LHCN-M2 (cell line): ENCODE measurements at regions not wholly inside any gene's neighbourhood (a gene's known extent, or its start where the extent isn't known, plus 50 kb on each side); places are given as distances from the start of the nearest gene placed in this dataset.

Source experiments
- DNase-seq: peaks from one replicate; pipeline ENCODE4 v3.0.0-alpha.2; 2012; ENCODE audit warnings: low read depth

DNA sequence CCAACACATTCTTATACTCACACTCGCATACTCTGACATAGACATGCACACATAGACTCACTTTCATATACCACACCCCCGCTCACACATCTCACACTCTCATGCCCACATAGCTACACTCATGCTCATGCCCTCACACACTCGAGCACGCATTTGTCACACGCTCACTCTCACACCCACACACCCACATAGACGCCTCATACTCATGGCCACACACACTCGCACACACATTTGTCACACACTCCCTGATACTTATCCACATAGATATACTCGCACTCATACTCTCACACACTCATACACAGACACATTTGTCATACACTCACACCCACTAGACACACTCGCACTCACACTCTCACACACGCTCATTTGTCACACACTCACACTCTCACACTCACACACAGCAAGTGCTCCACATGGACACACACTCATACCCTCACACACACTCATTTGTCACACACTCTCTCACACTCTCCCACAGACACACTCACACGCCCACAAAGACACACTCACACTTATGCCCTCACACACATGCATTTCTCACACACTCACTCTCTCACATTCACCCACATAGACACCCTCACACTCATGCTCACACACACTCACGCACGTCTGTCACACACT, 50.9 kb downstream of the TNP1 start:
- no peak for DNase-seq

DNA sequence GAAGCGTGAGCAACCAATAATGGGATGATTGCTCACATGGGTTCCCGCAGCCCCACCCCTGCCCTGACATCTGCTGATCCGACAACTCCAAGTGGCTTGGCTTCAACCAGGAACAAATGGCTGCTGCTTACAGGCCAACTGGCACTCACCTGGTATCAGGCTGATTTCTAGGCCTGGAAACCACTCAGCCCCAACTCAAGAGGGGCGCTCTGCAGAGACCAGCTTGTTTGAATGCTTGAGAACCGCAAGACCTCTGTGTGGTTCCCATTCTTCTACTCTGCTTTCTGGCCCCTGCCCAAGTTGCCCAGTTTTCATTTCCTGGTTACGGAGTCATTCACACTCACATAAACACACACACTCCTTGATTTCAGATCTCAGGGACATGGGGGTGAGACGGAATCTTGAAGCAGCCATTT, 52.0 kb downstream of the TNP1 start:
- no peak for DNase-seq

DNA sequence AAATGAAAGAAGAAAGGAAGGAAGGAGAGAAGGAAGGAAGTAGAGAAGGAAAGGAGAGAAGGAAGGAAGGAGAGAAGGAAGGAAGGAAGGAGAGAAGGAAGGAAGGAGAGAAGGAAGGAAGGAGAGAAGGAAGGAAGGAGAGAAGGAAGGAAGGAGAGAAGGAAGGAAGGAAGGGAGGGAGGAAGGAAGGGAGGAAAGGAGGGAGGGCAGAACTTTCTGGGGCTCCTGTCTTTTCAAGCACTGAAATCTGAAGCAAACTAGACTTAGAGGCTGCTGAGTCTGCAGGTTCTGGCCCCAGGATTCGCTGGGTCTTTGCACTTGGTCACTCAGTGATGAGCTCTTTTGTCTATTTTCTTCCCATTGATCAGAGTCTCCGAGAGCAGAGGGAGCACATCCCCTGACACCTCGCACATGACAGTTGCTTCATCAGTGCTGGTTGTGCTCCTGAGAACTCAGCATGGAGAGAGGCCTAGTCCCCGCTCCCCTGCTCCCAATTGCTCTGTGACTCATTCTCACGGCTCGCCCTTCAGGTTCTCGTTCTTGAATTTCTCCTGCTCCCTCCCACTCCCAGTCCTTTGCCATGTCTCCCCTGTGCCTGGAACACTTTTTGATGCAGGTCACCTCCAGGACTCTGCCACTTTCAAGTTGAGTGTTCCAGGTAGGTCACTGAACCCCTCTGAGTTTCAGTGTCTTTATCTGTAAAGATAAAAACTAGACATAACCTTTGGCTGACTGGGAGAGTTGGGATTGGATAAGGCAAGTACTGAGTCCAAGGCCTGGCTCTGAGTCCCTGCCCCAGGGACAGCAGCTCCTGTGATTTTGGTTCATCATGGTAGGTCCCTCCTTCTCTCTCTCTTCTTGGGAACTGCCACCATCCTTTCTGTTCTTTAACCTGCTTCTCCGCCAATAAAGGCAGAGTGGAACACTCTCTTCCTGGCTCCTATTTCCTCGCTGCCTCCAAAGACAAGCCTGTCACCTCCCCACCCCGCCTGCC, 55.2 kb downstream of the TNP1 start:
- DNase-seq = no peak

DNA sequence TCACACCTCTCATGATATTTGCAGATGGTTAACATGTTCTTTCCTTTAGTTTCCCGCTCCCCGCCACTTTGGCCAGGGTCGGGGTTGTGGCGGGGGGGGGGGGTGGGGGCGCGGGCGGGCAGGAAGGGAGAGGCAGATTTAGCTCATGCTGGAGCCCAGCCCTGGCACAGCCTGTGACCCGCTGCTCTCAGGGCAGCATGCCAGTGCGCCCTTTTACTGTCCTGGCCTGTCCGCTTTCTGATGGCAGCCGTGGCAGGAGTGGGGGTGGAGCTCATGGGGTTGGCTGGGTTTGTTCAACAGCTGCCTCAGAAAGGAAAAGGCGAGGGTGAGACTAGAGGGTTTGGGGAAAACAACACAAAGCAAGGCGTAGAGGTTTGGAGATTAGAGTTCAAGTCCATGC, 56.1 kb downstream of the TNP1 start:
- DNase-seq = no peak

DNA sequence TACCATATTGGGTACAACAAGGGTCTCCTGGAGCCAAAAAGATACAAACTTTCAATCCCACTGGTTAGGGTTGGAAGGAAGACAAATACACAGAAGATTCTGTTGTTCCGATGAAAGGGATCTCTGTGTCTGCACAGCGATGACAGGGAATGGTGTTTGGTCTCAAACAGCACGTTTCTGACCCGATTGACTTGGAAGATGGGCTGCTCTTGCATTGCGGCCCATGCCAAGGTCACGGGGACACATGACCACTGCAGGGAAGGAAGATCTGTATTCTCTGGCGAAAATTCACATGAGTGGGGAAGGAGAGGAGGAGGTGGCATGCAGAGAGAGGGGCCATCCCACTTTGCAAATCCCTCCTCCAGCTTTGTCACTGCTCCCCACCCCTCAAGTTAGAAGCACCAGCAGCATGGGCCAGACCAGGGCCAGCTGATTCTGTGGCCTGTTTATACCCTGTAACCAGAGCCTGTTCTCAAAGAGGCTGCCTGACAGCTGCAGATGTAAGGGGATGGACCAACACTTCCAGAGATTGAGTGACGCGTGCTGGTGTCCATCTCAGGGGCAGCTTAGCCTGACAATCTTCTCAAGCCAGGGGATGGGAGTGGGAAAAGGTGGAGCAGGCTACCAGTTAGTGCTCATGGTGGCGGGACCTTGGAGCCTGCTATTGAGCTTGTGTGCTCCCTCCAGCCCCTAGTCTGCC, 57.2 kb downstream of the TNP1 start:
- peak; percentile 45 for DNase-seq

DNA sequence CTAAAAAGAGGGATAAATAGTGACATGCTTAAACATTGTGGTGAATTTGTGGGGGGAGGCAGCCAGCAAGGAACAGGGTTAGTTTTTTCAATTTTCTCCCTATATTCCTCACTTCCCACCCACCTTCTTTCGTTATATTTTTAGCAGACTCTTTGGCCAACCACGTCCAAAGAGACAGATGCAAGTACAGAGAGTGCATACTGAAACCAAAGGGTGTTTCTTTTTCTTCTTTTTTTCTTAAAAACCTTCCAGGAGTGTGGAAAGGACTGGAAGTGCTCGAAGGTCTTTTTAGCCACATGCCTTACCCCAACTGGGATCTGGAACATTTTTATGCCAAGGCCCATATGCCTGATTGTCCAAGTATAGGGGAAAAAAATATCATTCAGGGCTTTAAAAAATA, 59.0 kb downstream of the TNP1 start:
- DNase-seq = no peak

DNA sequence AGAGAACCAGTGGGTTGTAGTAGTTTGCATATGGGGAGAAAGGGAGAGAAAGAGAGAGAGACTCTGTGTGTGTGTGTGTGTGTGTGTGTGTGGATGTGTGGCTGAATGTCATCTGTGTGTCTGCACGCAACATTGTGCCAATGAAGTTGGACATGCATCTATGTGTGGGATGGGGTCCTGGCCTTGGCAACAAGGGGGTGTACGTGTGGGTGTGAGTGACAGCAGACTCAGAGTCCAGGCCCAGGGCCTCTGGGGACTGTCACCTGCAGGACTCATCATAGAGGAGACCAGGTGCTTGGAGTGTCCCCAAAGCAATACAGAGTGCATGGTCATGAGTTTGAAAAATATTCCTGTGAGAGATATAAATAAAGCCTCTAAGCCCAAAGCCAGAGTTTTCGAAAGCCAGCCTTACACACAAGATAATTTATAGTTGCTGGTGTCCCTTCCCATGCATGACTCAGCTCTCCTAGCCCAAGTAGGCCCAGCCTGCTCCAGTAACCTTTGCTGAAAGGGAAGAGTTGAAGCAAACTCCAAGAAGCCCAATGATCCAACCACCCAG, 59.9 kb downstream of the TNP1 start:
- DNase-seq = peak; percentile 18

DNA sequence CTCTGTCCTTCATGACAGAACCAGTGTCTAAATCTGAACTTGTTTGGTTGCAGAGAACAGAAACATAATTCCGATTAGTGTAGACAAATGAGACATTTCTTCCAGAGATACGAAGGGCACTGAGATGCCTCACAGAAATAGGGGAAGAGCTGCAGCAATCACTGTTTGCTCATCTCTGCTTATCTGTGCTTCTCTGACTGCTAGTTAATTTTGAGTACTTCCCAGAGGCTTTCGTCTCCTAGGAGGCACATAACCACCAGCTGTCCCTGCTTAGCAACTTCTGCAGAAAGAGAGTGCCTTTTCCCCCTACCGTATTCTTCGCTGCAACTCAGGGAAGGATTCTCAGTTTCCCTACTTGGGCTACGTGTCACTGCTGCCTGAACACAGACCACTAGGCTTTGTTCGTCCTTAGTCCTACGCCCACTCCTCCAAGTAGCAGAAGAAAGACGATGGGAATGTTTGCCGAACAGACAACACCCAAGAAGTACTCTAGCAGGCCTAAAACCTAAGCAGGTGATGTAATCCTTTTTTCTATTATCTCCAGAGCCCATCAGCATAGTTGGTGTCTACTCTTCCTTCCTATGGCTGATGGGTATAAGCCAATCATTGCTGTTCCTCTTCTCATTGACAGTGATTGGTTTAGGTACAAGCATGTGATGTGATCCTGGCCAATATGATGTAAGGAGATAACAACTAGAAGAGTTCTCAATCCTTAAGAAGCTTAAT, 63.6 kb downstream of the TNP1 start:
- no peak for DNase-seq

DNA sequence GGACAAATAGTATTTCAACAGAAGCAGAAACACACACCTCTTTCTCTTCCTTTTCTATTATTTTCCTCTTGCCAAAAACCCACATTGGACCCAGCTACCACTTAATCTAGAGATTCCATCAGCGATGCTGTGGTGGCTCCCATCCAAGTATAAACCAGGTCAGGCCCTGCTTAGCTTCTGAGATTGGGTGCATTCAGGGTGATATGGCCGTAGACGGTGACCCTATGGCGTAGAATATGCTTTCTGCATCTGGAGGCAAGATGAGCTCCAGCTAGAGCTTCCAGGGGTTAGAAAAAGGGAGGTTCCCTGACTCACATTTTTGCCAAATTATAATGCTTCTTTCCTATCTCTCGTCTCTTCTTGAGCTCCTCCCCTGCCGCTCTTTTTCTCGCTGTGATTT, 66.5 kb downstream of the TNP1 start:
- no peak for DNase-seq

DNA sequence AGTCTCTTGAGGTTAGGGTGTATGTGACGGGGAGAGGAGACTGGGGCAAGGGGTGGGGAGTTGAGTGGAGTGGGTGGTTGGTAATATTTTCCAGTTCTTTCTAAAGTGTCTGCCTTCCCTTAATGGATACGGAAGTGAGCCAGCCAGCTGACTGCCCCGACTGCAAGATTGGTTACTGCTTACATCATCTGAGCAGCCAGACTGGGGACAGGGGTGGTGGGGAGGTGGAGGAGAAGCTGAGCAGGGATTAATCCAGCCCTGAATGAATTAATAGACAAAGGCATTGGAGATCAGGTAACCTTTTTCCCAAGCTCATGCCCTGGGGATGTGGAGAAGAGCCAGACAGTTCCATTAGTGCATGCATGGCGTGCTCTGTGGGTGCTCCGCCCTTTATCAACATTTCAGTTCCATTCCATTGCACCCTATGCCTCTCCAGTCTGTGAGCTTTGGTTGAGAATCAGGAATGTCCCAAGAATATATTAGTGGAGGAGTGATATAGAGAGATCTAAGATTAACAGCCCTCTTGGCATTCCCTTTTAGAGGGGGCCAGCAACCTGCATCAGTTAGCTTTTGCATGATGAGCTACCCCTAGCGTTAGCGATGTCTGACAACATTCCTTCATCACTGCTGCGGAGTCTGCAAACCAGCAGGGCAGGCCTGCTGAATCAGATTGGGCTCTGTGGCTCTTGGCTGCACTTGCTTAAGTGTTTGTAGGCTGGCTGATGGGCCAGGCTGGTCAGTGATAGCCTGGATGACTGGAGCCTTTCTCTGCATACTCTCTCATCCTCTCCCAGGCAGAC, 67.4 kb downstream of the TNP1 start:
- no peak for DNase-seq

DNA sequence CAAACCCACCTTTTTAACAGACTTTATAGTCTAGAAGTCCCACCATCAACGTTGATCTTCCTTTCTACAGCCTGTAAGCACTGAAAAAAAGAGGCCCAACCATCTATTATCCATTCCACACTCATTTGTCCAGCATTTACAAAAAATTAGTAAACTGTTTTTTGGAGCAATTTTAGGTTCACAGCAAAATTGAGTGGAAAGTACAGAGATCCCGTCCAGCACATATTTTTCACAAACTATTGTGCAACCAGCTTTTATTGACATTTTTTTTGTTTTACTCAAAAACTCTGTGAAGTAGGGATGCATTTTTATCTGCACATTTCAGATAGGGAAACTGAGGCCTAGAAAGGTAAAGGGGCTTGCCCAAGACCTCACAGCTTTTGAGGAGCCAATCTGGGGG, 68.6 kb downstream of the TNP1 start:
- no peak for DNase-seq

DNA sequence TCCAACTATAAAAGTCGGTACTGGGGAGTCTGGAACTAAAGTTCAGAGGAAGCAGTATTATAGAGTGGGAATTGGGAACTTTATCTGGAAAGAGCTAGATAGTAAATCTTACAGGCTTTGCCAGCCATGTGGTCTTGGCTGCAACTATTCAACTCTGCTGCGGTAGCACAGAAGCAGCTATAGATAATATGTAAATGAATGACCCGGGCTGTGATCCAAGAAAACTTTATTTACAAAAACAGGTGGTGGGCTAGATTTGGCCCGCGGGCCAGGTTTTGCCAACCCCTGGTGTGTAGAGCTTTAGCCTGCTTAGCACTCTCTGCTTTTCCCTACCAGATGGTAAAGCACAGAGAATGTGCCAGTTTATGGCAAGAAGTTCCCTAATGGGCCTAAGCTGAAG, 70.8 kb downstream of the TNP1 start:
- DNase-seq = no peak

DNA sequence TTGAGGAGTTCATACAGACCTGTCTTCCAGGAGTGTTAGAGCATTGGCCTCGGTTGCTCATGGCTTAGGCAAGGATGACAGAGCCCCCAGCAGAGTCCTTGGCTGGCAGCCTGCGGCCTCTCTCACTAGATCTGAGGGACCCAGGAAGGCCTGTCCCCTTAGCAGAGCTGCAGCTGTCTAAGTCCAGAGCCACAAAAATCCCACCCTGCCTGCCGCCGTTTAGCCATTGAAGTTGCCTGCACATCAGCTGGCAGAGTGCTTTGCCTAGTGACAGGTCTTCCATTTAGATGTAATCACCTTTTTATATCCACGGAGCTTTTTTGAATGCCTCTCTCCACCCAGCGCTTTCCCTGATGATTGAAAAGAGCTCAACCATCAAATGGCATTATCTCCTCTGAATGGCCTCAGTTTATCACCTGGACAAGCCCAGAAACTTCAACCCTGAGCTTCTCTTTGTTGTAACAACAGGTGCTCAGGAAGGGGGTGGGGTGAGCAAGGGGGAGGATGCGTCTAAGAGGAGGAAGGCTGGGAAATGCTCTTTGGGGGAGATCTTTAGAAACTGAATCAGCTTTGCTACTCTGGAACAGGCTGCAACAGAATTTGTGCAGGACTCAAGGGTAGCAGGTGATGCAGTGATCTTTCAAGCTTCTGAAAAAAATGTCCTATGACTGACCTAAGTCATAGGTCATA, 71.9 kb downstream of the TNP1 start:
- DNase-seq = no peak

DNA sequence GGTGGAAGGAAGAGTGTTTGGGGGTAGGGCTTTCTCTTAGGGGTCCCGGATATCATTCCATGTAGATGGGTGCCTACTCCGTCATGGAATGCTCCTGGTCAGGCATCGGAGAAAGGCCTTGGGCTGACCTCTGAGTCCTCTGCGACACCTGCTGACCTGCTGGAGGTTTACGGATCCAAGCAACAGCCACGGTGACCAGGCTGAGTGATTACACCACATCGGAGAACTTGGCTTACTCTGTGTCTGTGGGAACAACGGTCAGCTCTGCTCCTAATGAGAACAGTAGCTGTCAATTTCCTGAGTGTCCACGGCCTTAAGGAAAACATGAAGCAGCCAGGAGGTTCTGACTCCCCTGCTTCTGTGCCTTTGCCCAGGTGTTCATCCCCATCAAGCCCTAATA, 73.2 kb downstream of the TNP1 start:
- no peak for DNase-seq

DNA sequence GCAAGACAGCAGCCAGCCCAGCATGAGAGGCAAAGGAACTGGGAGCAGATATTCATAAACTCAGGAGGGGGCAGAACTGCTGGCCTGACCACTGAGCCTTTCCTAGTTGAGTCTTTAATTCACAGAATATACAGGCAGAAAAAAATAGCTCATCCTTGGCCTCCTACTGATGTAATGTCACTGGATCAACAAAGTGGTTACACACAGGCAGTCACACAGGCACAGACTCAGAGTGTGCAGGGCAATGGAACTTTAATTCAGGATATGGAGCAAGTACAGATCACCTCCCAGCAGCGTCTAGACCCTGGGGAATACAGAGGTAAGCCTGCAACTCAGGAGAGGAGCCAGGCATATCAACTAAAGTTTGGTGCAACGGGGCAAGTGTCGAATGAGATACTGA, 75.4 kb downstream of the TNP1 start:
- DNase-seq = no peak

DNA sequence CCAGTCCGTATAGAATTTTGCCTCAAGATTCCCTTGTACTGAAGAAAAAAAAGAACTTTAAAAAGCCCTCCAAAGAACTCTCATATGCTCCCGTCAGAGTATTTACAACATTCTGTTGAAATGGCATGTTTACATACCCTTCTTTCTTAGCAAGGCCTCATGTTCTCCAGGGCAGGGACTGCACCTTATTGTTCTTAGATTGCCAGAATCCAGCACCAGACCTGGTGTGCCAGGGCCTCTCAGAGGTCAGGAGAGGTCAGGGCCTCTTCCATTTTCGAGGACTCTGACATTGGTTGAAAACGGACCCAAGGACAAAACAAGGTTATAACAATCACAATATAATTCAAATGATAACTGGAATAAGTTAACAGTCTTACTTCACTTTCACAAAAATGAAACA, 78.2 kb downstream of the TNP1 start:
- no peak for DNase-seq

DNA sequence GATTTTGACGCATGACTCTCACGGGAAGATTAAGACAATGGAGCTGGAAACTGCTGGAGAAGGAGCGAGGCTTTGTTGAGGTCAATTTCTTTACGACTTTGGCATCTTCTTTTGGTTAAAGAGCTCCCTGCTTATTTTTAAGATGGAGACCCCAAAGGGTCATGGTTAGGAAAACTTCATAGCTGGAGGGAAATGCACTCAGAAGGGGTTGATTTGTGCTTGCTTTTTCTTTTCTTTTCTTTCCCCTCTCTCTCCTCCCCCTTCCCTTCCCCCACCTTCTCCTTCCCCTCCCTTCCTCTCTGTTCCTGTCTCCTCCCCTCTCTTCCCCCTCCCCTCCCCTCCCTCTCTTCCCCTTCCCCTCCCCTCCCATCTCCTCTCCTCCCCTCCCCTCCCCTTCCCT, 79.0 kb downstream of the TNP1 start:
- no peak for DNase-seq

DNA sequence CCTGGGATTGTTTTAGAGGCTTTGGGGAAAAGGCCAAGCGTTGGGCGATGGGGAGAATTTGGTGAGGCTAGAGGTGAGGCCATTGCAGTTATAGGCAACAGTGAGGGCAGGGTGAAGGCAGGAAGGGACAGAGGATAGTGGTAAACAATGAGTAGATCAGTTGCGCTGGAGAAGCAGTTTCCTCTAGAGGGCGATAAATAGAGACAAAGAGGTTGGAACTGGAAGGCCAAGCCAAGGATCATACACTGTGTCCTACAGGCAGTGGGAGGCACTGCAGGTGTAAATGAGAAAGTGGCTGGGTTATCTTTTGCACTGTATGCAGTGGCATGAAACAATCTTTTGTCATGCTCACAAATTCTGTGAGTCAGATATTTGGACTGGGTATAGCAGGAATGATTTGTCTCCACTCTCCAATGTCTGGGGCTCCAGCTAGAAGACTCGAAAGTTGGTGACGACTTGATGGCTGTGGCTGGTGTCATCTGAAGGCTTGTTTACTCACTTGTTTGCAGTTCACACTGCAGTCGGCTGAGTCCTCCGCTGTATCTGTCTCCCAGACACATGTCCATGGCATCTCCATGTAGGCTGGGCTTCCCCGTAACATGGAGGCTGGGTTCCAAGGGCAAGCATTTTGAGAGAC, 82.1 kb downstream of the TNP1 start:
- peak; percentile 68 for DNase-seq

DNA sequence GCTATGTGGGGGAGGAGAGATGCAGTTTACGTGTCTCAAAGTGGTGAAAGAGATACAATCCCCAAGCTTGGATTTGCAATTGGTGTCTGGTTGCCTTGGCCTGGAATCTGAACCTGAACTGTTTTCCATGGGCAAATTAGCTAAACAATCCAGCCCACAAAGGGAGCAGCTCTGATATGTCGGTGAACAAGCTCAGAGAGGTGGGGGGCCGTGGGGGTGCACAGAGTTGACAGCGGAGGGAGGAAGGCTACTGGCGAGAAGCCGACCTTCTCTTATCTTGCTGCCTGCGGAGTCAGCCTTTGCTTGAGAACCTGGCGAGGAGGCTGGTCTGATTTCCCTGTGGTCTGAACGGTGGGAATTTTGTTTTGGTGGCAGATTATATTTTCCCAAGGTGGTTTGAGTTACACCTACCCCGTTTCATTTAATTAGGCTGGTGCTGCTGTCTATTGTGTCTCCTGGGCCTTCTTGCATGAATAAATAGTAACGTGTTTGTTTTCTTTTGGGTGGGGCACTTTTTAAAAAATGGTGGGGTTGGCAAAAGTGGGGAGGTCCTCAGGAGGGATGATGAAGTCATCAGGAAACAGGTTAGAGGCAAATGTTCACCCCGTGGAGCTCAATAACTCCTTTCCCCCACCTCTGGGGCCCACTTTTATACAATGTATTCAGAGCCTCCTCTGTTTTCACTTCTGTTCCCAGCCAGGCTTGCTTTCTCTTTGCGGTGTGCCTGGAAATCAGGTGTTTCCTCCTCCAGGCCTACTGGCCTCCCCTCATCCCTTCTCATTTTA, 80.9 kb upstream of the IGFBP5 start:
- DNase-seq = no peak
